AG10803 (cell line): ENCODE measurements at regions not wholly inside any gene's neighbourhood (a gene's known extent, or its start where the extent isn't known, plus 50 kb on each side); places are given as distances from the start of the nearest gene placed in this dataset.

Experiments
- DNase-seq: peaks from one replicate; pipeline ENCODE4 v3.0.0; 2010; ENCODE audit warnings: low read depth
- H3K4me3 ChIP-seq: 2 replicates; pipeline ENCODE4 v1.5.1; 2011; ENCODE audit warnings: mild to moderate bottlenecking, low read length, control low read depth
- TF ChIP-seq, protein P1 (sequence below): conservative IDR thresholded peaks from 2 replicates; pipeline ENCODE4 v1.5.1; 2011; ENCODE audit warnings: mild to moderate bottlenecking, low read length, control low read depth, inconsistent platforms

DNA sequence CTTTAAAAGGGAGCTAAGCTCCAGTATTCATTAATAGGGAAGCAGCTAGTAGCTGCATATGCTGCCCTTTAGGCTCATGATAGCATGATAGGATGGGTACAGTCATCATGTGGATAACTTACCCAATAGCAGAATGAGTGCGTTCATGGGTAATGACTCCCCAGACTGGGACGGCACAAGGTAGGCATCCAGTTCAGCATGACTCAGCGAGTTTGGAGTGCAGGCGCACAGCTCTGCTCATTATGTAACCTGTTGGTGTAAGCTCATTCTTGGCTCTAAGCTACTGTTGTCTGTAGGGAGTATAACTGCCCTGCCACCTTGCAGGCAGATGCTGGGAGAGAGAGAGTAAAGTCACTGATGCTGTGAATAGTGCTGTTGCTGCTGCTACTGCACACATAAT lies 209.2 kb upstream of the SYT4 start:
- DNase-seq: no peak
- H3K4me3 ChIP-seq: no peak overlapping the region
- TF ChIP-seq, protein P1, sequence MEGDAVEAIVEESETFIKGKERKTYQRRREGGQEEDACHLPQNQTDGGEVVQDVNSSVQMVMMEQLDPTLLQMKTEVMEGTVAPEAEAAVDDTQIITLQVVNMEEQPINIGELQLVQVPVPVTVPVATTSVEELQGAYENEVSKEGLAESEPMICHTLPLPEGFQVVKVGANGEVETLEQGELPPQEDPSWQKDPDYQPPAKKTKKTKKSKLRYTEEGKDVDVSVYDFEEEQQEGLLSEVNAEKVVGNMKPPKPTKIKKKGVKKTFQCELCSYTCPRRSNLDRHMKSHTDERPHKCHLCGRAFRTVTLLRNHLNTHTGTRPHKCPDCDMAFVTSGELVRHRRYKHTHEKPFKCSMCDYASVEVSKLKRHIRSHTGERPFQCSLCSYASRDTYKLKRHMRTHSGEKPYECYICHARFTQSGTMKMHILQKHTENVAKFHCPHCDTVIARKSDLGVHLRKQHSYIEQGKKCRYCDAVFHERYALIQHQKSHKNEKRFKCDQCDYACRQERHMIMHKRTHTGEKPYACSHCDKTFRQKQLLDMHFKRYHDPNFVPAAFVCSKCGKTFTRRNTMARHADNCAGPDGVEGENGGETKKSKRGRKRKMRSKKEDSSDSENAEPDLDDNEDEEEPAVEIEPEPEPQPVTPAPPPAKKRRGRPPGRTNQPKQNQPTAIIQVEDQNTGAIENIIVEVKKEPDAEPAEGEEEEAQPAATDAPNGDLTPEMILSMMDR: no peak

DNA sequence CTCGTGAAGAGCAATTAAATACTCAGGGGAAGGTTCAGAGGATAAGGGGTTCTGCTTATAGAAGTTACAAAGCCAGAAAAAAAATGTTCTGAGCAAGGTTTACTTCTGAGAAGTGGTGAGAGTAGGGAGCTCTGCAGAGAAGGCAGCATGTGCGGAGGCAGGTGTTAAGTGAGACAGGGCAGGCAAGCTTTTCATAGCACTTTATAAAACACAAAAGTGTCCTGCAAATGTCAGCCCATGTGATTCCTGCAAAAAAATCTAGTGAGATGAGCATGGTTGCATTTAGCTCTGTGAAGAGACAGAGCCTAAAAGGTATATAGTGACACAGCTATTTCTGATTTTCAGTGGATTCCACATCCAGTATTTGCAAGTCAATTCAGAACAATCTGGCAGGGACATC lies 223.8 kb upstream of the SYT4 start:
- TF ChIP-seq, protein P1: no peak
- DNase-seq: no peak
- no peak overlapping the region for H3K4me3 ChIP-seq

DNA sequence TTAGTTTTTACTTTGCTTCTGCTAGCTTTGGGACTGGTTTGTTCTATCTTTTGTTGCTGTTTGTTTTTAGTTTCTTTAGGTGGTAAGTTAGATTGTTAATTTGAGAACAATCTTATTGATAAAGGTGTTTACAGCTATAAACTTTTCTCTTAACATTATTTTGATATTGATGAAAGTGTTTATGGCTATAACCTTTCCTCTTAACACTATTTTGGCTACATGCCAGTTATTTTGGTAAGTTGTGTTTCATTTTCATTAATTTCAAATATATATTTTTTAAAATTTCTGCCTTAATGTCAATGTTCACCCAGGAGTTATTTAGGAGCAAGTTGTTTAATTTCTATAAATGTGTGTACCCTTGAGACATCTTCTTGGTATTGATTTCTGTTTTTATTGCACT lies 229.6 kb upstream of the SYT4 start:
- H3K4me3 ChIP-seq: no peak overlapping the region
- TF ChIP-seq, protein P1: no peak
- no peak for DNase-seq

DNA sequence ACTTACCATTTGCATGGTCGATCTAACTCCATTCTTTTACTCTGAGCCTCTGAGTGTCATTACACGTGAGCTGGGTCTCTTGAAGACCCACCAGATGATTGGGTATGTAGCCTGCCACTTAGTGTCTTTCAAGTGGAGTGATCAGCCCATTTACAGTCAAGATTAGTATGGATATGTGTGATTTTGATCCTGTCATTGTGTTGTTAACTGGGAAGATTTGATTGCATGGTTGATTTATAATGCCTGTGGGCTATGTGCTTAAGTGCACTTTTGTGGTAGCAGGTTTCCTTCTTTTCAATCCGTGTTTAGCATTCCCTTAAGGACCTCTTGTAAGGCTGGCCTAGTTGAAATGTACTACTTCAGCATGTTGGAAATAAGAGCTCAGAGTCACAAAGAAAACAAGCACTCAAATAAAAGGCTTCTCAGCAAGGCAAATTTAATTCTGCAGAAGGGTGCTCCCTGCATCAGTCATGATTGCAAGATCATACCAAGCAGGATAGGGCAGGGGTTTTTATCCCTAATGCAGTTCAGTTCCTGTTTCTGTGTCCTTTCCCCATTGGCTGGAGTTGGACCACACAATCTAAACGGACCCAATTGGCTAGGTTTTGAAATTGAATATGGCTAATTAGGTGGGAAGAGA lies 230.7 kb upstream of the SYT4 start:
- no peak overlapping the region for H3K4me3 ChIP-seq
- TF ChIP-seq, protein P1: no peak
- DNase-seq: no peak

DNA sequence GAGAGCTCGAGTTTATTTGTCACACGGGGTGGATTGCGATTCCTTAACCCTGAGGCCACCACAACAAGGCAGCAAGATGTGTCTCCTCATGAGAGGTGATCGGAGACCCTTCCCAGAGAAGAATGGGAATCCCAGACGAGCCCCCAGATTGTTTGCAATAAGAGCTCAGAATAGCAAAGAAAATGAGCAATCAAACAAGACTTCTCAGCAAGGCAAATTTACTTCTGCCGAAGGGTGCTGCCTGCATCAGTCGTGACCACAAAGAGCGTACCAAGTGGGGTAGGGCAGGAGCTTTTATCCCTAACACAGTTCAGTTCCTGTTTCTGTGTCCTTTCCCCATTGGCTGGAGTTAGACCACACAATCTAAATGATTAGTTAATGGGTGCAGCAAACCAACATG lies 237.5 kb upstream of the SYT4 start:
- DNase-seq: no peak
- no peak overlapping the region for H3K4me3 ChIP-seq
- TF ChIP-seq, protein P1: no peak

DNA sequence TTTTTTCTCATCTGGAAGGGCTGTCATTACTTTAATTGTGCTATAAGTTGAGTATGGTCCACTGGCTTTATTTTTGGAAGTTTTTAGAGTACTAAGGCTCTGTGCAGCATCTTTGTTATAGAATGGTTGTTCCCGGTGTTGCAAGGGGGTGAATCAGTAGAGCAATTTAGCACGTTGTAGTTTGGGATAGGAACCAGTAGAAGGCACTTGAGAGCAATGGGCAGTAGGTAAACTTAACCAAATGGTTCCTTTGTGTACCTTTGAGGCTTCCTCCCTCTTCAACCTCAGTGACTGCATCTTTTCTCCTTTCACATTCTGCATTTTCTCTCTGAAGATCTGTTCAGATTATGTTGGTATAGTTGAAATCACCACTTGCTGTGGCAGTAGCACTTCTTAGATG lies 238.2 kb upstream of the SYT4 start:
- no peak overlapping the region for H3K4me3 ChIP-seq
- TF ChIP-seq, protein P1: no peak
- no peak for DNase-seq

DNA sequence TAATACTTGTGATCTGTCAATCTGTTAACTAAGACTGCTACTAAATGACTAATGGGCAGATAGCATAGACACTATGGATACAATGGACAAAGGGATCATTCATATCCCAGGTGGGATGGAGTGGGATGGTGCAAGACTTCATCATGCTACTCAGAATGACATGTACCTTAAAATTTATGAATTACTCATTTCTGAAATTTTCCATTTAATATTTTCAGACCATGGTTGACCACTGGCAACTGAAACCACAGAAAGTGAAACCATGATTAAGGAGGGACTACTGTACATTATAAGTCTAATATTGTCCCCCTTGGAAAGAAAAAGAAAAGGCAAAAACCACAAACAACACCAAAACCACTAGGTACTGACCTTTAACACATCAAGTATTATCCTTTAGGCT lies 247.0 kb upstream of the SYT4 start:
- TF ChIP-seq, protein P1: no peak
- no peak for DNase-seq
- H3K4me3 ChIP-seq: no peak overlapping the region
